ENCODE measurements at regions not wholly inside any gene's neighbourhood (a gene's known extent, or its start where the extent isn't known, plus 50 kb on each side); places are given as distances from the start of the nearest gene placed in this dataset.

DNA sequence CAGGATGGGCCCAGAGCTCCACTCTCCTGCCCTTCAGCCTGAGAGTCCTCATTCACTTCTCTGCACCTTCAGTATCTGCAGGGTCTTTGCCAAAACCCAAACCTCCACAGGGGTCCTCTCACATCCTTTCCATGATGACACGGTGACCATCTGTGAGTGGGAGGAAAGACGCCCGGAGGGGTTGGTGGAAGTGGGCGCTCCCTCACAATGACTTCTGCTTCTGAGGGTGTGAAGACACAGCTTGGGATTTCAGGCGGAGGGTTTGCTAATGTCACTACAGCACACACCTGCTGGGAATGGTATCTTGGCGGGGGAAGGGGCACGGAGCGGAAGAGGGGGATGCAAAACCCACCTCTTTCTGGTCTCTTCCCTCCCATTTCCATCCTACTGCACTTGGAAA, 115.1 kb upstream of the SDK2 start:
- no peak overlapping the region for H3K27ac Mint-ChIP-seq
- CTCF ChIA-PET = interaction anchor here (0.6 to 1.2 kb wide), 4 partner anchors 13 to 199 kb away, joined by 3 to 9 read pairs (median 3); no protein-coding TSS in a partner anchor
- DNase-seq (ENCODE audit: low spot score) = no peak
- H3K9me3 Mint-ChIP-seq = no peaks in the 10 kb centered on the region
- no peak overlapping the region for H3K4me3 Mint-ChIP-seq
- no peak for ATAC-seq
- no peaks in the 10 kb centered on the region for H3K36me3 Mint-ChIP-seq
- H3K4me1 Mint-ChIP-seq = peaks cover 26% of the 10 kb centered on the region
- TF ChIP-seq ZNF396 (CRISPR knock-in tag; IDR thresholded peaks at IDR 0.05; ENCODE audit: borderline replicate concordance) (no peak), GTF2I (CRISPR knock-in tag; conservative IDR thresholded peaks at IDR 0.05) (no peak), SMAD3 (CRISPR knock-in tag; IDR thresholded peaks at IDR 0.05; ENCODE audit: borderline replicate concordance) (no peak), ZNF263 (CRISPR knock-in tag; IDR thresholded peaks at IDR 0.05; ENCODE audit: low read depth) (no peak), KAT7 (CRISPR knock-in tag; IDR thresholded peaks at IDR 0.05; ENCODE audit: borderline replicate concordance) (no peak), CREM (CRISPR knock-in tag; IDR thresholded peaks at IDR 0.05) (no peak), FOXP1 (CRISPR knock-in tag; IDR thresholded peaks at IDR 0.05; ENCODE audit: borderline replicate concordance) (no peak), OVOL2 (CRISPR knock-in tag; IDR thresholded peaks at IDR 0.05; ENCODE audit: borderline replicate concordance) (no peak)
- TF ChIP-seq, protein P1, sequence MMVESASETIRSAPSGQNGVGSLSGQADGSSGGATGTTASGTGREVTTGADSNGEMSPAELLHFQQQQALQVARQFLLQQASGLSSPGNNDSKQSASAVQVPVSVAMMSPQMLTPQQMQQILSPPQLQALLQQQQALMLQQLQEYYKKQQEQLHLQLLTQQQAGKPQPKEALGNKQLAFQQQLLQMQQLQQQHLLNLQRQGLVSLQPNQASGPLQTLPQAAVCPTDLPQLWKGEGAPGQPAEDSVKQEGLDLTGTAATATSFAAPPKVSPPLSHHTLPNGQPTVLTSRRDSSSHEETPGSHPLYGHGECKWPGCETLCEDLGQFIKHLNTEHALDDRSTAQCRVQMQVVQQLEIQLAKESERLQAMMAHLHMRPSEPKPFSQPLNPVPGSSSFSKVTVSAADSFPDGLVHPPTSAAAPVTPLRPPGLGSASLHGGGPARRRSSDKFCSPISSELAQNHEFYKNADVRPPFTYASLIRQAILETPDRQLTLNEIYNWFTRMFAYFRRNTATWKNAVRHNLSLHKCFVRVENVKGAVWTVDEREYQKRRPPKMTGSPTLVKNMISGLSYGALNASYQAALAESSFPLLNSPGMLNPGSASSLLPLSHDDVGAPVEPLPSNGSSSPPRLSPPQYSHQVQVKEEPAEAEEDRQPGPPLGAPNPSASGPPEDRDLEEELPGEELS (CRISPR knock-in tag; IDR thresholded peaks at IDR 0.05) = no peak
- TF ChIP-seq, protein P2, sequence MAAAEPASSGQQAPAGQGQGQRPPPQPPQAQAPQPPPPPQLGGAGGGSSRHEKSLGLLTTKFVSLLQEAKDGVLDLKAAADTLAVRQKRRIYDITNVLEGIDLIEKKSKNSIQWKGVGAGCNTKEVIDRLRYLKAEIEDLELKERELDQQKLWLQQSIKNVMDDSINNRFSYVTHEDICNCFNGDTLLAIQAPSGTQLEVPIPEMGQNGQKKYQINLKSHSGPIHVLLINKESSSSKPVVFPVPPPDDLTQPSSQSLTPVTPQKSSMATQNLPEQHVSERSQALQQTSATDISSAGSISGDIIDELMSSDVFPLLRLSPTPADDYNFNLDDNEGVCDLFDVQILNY (CRISPR knock-in tag; IDR thresholded peaks at IDR 0.05) = no peak
- TF ChIP-seq, protein P3, sequence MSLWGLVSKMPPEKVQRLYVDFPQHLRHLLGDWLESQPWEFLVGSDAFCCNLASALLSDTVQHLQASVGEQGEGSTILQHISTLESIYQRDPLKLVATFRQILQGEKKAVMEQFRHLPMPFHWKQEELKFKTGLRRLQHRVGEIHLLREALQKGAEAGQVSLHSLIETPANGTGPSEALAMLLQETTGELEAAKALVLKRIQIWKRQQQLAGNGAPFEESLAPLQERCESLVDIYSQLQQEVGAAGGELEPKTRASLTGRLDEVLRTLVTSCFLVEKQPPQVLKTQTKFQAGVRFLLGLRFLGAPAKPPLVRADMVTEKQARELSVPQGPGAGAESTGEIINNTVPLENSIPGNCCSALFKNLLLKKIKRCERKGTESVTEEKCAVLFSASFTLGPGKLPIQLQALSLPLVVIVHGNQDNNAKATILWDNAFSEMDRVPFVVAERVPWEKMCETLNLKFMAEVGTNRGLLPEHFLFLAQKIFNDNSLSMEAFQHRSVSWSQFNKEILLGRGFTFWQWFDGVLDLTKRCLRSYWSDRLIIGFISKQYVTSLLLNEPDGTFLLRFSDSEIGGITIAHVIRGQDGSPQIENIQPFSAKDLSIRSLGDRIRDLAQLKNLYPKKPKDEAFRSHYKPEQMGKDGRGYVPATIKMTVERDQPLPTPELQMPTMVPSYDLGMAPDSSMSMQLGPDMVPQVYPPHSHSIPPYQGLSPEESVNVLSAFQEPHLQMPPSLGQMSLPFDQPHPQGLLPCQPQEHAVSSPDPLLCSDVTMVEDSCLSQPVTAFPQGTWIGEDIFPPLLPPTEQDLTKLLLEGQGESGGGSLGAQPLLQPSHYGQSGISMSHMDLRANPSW (CRISPR knock-in tag; conservative IDR thresholded peaks at IDR 0.05; ENCODE audit: low read depth) = no peak
- TF ChIP-seq, protein P4, sequence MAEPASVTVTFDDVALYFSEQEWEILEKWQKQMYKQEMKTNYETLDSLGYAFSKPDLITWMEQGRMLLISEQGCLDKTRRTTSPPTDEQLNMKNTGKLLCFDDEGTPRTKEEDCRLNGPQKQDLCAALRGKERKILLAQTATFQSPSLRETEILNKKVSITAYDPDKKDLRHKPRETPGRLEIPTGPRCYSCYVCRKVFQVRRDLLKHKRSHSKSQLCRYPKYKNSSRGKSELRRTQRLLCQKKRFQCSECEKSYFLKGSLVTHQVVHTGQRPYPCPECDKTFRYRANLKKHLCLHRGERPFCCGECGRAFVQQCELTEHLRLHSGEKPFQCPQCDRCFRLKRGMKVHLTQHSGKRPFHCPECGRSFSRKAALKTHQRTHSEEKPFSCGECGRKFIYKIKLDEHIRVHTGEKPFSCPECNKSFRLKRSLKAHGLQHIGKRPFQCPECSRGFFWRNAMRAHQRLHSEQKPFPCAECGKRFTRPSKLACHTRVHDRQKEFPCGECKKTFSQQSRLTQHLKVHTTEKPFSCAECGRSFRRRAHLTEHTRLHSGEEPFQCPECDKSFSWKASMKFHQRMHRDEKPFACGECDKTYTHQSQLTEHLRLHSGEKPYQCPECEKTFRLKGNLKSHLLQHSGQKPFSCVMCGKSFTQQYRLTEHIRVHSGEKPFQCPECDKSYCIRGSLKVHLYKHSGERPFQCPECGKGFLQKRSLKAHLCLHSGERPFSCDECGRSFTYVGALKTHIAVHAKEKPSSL (CRISPR knock-in tag; conservative IDR thresholded peaks at IDR 0.05) = no peak
- peaks cover 10% of the 10 kb centered on the region for H3K27me3 Mint-ChIP-seq (ENCODE audit: low read depth)
- POLR2A ChIA-PET = interaction anchor here (0.6 kb wide), 1 partner anchor 24 kb away, joined by 3 read pairs; no protein-coding TSS in a partner anchor

DNA sequence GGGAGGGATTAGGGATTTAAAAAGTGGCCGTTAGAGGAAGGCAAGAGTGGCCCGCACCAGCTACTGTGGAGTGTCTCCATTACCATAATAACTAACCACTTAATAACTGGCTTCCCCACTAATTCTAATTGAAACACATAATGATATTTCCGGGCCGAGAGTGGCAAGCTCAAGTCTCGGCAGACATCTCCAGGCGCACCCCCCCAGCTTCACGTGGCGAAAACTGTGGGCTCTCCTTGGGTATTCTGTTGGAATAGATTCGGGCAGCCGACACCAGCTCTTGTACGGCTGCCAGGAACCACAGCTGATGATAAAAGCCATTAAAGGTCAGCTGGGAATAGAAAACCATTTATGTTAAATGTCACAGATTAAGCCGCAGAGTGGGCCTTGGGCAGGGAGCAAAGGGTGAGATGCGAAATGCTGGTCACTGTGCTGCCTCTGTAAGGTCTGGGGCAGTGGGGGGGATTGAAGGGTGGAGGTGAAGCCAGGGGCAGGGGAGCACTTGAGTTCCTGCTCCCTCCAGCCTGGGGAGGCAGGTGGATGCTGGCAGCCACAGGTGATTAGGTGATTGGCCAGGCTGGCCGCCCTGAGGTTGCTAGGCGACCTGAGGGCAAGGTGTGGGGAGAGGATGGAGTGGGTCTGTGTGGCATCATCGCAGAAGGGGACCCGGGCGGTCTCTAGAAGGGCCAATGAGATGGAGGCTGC, 115.6 kb upstream of the SDK2 start:
- Mint-ChIP-seq H3K36me3 (no peaks in the 10 kb centered on the region), H3K4me1 (peaks cover 26% of the 10 kb centered on the region), H3K9me3 (no peaks in the 10 kb centered on the region), H3K27ac (no peak overlapping the region), H3K27me3 (ENCODE audit: low read depth) (peaks cover 5% of the 10 kb centered on the region; the same call in 1 of the 2 replicates), H3K4me3 (peak overlapping the region; percentile 7; the same call in 1 of the 2 replicates)
- ChIA-PET CTCF (interaction anchor here (0.8 to 1.0 kb wide), 3 partner anchors 14 to 192 kb away, joined by 3 to 9 read pairs (median 3); no protein-coding TSS in a partner anchor), POLR2A (no interaction called here)
- ATAC-seq (peak; percentile 59), DNase-seq (ENCODE audit: low spot score) (peak; percentile 22)
- TF ChIP-seq, protein P5, sequence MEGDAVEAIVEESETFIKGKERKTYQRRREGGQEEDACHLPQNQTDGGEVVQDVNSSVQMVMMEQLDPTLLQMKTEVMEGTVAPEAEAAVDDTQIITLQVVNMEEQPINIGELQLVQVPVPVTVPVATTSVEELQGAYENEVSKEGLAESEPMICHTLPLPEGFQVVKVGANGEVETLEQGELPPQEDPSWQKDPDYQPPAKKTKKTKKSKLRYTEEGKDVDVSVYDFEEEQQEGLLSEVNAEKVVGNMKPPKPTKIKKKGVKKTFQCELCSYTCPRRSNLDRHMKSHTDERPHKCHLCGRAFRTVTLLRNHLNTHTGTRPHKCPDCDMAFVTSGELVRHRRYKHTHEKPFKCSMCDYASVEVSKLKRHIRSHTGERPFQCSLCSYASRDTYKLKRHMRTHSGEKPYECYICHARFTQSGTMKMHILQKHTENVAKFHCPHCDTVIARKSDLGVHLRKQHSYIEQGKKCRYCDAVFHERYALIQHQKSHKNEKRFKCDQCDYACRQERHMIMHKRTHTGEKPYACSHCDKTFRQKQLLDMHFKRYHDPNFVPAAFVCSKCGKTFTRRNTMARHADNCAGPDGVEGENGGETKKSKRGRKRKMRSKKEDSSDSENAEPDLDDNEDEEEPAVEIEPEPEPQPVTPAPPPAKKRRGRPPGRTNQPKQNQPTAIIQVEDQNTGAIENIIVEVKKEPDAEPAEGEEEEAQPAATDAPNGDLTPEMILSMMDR (IDR thresholded peaks at IDR 0.05) = no peak
- TF ChIP-seq TP53 (CRISPR knock-in tag; IDR thresholded peaks at IDR 0.05) (no peak), CREB1 (CRISPR knock-in tag; IDR thresholded peaks at IDR 0.05) (no peak), NR2C2 (CRISPR knock-in tag; IDR thresholded peaks at IDR 0.05) (no peak), RORB (CRISPR knock-in tag; IDR thresholded peaks at IDR 0.05) (no peak), KAT7 (CRISPR knock-in tag; IDR thresholded peaks at IDR 0.05; ENCODE audit: borderline replicate concordance) (no peak), EMX1 (CRISPR knock-in tag; IDR thresholded peaks at IDR 0.05) (no peak), GTF2I (CRISPR knock-in tag; conservative IDR thresholded peaks at IDR 0.05) (no peak), MYBL2 (CRISPR knock-in tag; IDR thresholded peaks at IDR 0.05) (no peak), ATF1 (CRISPR knock-in tag; IDR thresholded peaks at IDR 0.05) (no peak)
- TF ChIP-seq, protein P6, sequence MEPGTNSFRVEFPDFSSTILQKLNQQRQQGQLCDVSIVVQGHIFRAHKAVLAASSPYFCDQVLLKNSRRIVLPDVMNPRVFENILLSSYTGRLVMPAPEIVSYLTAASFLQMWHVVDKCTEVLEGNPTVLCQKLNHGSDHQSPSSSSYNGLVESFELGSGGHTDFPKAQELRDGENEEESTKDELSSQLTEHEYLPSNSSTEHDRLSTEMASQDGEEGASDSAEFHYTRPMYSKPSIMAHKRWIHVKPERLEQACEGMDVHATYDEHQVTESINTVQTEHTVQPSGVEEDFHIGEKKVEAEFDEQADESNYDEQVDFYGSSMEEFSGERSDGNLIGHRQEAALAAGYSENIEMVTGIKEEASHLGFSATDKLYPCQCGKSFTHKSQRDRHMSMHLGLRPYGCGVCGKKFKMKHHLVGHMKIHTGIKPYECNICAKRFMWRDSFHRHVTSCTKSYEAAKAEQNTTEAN (CRISPR knock-in tag; IDR thresholded peaks at IDR 0.05) = no peak
- TF ChIP-seq, protein P7, sequence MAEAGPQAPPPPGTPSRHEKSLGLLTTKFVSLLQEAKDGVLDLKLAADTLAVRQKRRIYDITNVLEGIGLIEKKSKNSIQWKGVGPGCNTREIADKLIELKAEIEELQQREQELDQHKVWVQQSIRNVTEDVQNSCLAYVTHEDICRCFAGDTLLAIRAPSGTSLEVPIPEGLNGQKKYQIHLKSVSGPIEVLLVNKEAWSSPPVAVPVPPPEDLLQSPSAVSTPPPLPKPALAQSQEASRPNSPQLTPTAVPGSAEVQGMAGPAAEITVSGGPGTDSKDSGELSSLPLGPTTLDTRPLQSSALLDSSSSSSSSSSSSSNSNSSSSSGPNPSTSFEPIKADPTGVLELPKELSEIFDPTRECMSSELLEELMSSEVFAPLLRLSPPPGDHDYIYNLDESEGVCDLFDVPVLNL (CRISPR knock-in tag; IDR thresholded peaks at IDR 0.05; ENCODE audit: borderline replicate concordance, low read depth) = no peak
